MCF 10A (cell line): ENCODE measurements at regions not wholly inside any gene's neighbourhood (a gene's known extent, or its start where the extent isn't known, plus 50 kb on each side); places are given as distances from the start of the nearest gene placed in this dataset.
"Not testable (repeated sequence)": the region's sequence is repeated elsewhere in the genome, so short reads cannot be mapped to it uniquely, and the experiment has no call there.

Experiments
- BruUV-seq: library from RNA; stranded (reverse); fragments of 400-500 nt; replicated peaks from 2 replicates; lab custom pipeline; 2021; lab: Mats Ljungman, UMichigan
- CTCF ChIA-PET: fragments of 300-600 bp; sonication (Branson Sonifier 250); formaldehyde crosslinking; extraction: SDS; loops from one replicate; lab custom pipeline; 2021; ENCODE audit warnings: antibody characterized with exemption, inconsistent platforms; lab: Yijun Ruan, JAX
- POLR2A ChIA-PET: fragments of 300-600, 350-650 bp; sonication (Branson Sonifier 250); formaldehyde crosslinking; extraction: SDS; loops from one replicate; lab custom pipeline; 2020; ENCODE audit warnings: antibody characterized with exemption, inconsistent platforms; lab: Yijun Ruan, JAX
- DNase-seq: peaks from one replicate; pipeline ENCODE4 v3.0.0-alpha.2; 2018; ENCODE audit not compliant: unreplicated experiment
- H3K27ac Mint-ChIP-seq: one replicate; pipeline ENCODE4 v1.8.0; 2022; ENCODE audit warnings: mild to moderate bottlenecking, low read depth, mixed read lengths; ENCODE audit not compliant: unreplicated experiment
- H3K27me3 Mint-ChIP-seq: one replicate; pipeline ENCODE4 v1.8.0; 2022; ENCODE audit warnings: mixed read lengths; ENCODE audit not compliant: insufficient read depth, unreplicated experiment
- H3K36me3 Mint-ChIP-seq: one replicate; pipeline ENCODE4 v1.8.0; 2022; ENCODE audit warnings: mild to moderate bottlenecking, moderate library complexity, mixed read lengths; ENCODE audit not compliant: insufficient read depth, unreplicated experiment
- H3K4me1 Mint-ChIP-seq: one replicate; pipeline ENCODE4 v1.8.0; 2022; ENCODE audit warnings: mixed read lengths; ENCODE audit not compliant: insufficient read depth, unreplicated experiment
- H3K4me3 Mint-ChIP-seq: one replicate; pipeline ENCODE4 v1.8.0; 2022; ENCODE audit warnings: mild to moderate bottlenecking, moderate library complexity, mixed read lengths; ENCODE audit not compliant: unreplicated experiment
- H3K9me3 Mint-ChIP-seq: one replicate; pipeline ENCODE4 v1.8.0; 2022; ENCODE audit warnings: mixed read lengths; ENCODE audit not compliant: unreplicated experiment
- CTCF ChIP-seq: fragments of 200-600 bp; IDR thresholded peaks from one replicate; pipeline ENCODE4 v1.8.0; 2022; ENCODE audit warnings: antibody characterized with exemption, mild to moderate bottlenecking; ENCODE audit not compliant: unreplicated experiment
- intact Hi-C: fragments of 100-400 bp; cut with micrococcal nuclease; formaldehyde crosslinking; loops from 2 replicates; pipeline ENCODE4 v1.14.1; 2022

DNA sequence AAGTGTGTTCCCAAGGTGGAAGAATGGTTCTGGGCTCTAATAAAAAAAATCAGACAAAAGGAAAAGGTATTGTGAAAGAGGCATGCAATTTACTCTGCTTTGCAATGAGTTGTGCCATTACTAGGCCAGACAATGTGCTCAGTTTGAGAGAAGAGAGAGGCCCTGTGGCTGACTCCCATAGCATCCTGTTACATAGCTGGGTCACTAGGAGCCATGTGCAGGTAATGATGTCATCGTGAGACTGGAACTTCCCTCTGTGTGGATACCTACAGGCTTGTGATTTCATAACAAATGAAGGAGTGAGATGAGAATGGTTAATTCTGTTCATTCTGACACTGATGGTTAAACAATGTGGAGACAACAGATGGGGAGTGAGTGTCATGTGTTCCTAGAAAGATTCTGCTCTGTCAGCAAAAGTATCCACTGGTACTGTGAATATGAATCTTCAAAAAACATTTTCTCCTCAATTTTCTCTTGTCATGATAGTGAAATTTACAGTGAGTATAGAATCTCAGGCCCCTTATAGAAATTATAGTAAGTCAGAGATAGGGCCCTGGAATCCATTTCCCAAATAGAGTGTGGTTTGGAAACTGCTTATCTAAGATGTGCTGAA lies 648.7 kb upstream of the DPPA4 start:
- ChIA-PET CTCF (interaction anchor here (0.6 kb wide), 1 partner anchor 176 kb away, joined by 3 read pairs; no protein-coding TSS in a partner anchor), POLR2A (no interaction called here)
- Mint-ChIP-seq H3K4me1 (no peaks in the 10 kb centered on the region), H3K36me3 (no peaks in the 10 kb centered on the region), H3K4me3 (no peak overlapping the region), H3K27ac (no peak overlapping the region), H3K9me3 (no peaks in the 10 kb centered on the region), H3K27me3 (no peaks in the 10 kb centered on the region)
- DNase-seq = peak; percentile 19
- no peak for TF ChIP-seq CTCF
- intact Hi-C loops = no loop called here
- no TSS peak for BruUV-seq

GRCh38 chr3:109994853-109995252 lies 657.5 kb upstream of the DPPA4 start:
- no peaks in the 10 kb centered on the region for H3K9me3 Mint-ChIP-seq
- no peak for TF ChIP-seq CTCF
- intact Hi-C loops = no loop called here
- ChIA-PET POLR2A (no interaction called here), CTCF (interaction anchor here (0.7 kb wide), 1 partner anchor 462 kb away, joined by 3 read pairs; no protein-coding TSS in a partner anchor)
- H3K27me3 Mint-ChIP-seq = no peaks in the 10 kb centered on the region
- no peak overlapping the region for H3K27ac Mint-ChIP-seq
- no peak overlapping the region for H3K4me3 Mint-ChIP-seq
- no peaks in the 10 kb centered on the region for H3K4me1 Mint-ChIP-seq
- peak; percentile 86 for DNase-seq
- no TSS peak for BruUV-seq
- H3K36me3 Mint-ChIP-seq = no peaks in the 10 kb centered on the region

DNA sequence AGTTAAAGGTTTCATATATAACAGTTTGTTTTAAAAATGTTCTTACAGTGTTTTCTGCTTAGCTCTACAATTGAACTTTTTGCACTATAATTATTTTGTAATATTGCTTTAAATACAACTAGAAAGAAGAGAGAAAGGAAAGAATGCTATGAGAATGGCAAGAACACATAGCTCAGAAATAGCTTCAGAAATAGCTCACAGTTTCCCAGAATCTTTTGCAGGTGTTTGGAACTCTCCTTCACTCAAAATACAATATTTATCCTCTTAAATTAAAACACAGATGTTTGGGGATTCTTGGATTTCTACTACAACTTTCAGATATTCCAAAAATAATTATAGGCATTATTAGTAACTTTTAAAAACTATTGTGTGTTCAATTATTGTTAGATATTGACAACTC lies 658.0 kb upstream of the DPPA4 start:
- POLR2A ChIA-PET = no interaction called here
- no peak for DNase-seq
- no peak overlapping the region for H3K4me3 Mint-ChIP-seq
- no peaks in the 10 kb centered on the region for H3K36me3 Mint-ChIP-seq
- no TSS peak for BruUV-seq
- H3K27me3 Mint-ChIP-seq = no peaks in the 10 kb centered on the region
- no peak overlapping the region for H3K27ac Mint-ChIP-seq
- no peak for TF ChIP-seq CTCF
- H3K9me3 Mint-ChIP-seq = no peaks in the 10 kb centered on the region
- intact Hi-C loops = no loop called here
- CTCF ChIA-PET = interaction anchor here (0.7 kb wide), 1 partner anchor 463 kb away, joined by 3 read pairs; no protein-coding TSS in a partner anchor
- no peaks in the 10 kb centered on the region for H3K4me1 Mint-ChIP-seq

DNA sequence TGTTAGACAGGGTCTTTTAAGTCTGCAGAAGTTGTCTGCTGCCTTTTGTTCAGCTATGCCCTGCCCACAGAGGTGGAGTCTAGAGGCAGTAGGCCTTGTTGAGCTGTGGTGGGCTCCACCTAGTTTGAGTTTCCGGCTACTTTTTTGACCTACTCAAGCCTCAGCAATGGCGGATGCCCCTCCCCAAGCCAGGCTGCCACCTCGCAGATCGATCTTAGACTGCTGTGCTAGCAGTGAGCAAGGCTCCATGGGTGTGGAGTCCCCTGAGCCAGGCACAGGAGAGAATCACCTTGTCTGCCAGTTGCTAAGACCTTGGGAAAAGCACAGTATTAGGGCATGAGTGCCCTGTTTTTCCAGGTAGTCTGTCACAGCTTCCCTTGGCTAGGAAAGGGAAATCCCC lies 664.6 kb upstream of the DPPA4 start:
- H3K4me3 Mint-ChIP-seq, POLR2A ChIA-PET, intact Hi-C loops, H3K27ac Mint-ChIP-seq, H3K4me1 Mint-ChIP-seq, H3K9me3 Mint-ChIP-seq, BruUV-seq, H3K27me3 Mint-ChIP-seq, H3K36me3 Mint-ChIP-seq, DNase-seq: not testable (repeated sequence)
- CTCF ChIA-PET = interaction anchor here (0.6 kb wide), 1 partner anchor 24 kb away, joined by 4 read pairs; no protein-coding TSS in a partner anchor
